HG03196 (cell line): ENCODE measurements at regions not wholly inside any gene's neighbourhood (a gene's known extent, or its start where the extent isn't known, plus 50 kb on each side); places are given as distances from the start of the nearest gene placed in this dataset.
"Not testable (repeated sequence)": the region's sequence is repeated elsewhere in the genome, so short reads cannot be mapped to it uniquely, and the experiment has no call there.

Source experiments
- ATAC-seq: cut with Tn5 transposase; IDR thresholded peaks from one replicate; pipeline ENCODE4 v1.9.1; 2021; ENCODE audit not compliant: unreplicated experiment

DNA sequence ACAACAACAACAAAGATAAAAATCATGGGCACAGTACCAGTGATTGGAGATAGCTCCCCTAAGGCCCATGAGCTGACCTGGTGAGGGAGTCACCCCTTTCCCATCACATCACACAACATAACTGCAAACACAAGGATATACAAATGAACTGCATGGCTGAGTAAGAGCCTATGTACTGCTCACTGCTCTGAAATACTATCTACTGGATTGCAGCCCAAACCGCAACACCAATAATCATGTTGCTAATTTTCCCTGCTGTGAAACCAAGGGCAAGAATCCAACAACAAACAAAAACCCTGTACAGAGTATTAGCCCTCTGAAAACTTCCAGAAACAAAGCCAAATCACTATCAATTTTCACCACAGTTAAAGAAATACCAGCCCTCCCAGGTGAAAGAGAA is 1893.2 kb downstream of the PCDH9 start:
- ATAC-seq = no peak

GRCh38 chr13:65336087-65336749 is 1893.9 kb downstream of the PCDH9 start:
- ATAC-seq = no peak

- no peak for ATAC-seq
Observed at GRCh38 chr13:65330691-65331090, 1899.4 kb downstream of the PCDH9 start.

- ATAC-seq = no peak
Observed at GRCh38 chr13:65330287-65330686, 1899.8 kb downstream of the PCDH9 start.

DNA sequence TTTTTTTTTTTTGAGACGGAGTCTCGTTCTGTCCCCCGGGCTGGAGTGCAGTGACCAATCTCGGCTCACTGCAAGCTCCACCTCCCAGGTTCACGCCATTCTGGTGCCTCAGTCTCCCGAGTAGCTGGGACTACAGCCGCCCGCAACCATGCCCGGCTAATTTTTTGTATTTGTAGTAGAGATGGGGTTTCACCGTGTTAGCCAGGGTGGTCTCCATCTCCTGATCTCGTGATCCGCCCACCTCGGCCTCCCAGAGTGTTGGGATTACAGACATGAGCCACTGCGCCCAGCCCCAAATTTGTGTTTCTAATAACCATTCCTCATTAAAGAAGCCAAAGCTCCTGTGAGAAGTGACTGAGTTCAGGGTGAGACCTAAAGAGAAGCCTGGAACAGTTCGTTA is 1906.9 kb downstream of the PCDH9 start:
- ATAC-seq = not testable (repeated sequence)

DNA sequence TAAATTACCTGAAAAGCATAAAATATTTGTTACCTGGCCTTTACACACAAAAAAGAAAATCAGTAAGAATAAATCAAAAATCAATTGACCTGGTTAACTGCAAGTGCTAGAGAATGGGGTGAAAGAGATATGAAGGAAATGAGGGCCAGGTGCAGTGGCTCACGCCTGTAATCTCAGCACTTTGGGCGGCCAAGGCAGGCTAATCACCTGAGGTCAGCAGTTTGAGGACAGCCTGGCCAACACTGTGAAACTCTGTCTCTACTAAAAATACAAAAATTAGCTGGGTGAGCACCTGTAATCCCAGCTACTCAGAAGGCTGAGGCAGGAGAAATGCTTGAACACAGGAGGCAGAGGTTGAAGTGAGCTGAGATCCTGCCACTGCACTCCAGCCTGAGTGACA is 1908.7 kb downstream of the PCDH9 start:
- ATAC-seq = not testable (repeated sequence)

DNA sequence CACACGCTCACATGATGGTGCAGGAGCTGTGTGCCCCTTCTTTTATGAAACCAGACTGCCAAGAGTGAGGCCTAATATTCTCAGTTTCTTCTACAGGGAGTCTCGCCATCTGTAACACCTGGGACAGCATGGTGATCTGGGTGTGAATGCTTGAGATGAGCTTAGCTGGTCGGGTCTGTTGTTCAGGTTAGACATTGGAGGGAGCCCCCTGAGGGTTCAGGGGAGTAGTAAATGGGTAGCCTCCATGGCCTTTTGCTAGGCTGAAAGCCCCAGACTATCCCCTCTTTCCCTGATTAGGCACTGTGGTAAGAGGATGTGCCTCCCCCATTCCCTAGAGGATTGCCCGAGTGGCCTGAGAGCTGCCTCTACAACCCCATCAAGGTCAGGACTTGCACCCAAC is 1916.1 kb downstream of the PCDH9 start:
- ATAC-seq = no peak

DNA sequence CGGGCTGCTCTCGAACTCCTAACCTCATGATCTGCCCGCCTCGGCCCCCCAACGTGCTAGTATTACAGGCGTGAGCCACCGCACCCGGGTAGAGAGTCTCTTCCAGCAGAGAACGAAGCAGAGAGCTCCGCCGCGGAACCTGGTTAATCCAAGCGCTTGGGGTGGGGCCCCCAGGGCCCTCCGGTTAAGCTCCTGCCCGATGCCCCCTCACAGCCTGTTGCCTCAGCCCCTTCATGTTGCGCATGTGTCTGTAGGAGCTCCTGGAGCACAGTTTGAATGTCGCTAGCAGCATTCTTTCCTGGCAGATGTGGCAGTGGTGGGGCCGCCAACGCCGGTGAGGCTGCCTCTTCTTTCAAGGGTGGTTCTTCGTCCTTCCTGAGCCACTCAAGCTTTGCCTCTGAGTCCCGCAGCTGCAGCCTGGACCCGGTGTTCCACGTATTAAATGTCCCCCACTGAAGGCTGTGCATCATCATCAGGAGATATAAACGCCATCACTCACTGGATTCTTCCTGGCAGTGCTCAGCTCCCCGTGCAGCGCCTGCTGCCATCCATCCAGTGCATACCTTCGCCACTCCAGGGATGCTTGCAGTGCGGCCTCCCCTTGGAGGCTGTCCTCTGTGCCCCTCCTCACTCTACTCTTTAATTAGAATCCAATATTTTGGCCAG is 1919.3 kb downstream of the PCDH9 start:
- ATAC-seq = no peak

DNA sequence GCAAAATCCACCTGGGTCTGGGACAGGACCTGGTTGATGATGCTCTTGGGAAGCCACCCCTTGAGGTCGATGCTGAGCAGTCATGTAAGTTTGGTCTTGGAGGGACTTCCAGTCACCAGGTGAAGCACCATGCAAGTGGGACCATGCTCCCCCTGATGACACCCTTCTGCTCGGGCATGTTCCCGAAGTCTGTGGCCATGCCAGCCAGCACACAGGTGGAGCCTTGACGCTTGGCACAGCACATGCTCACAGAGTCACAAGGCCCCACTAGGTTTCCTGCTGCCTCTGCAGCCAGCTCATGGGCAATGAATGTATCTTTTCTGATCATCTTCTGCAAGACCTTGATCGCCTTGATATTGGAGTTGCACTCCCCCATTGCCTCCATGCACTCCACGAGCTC is 1920.2 kb downstream of the PCDH9 start:
- ATAC-seq = no peak

DNA sequence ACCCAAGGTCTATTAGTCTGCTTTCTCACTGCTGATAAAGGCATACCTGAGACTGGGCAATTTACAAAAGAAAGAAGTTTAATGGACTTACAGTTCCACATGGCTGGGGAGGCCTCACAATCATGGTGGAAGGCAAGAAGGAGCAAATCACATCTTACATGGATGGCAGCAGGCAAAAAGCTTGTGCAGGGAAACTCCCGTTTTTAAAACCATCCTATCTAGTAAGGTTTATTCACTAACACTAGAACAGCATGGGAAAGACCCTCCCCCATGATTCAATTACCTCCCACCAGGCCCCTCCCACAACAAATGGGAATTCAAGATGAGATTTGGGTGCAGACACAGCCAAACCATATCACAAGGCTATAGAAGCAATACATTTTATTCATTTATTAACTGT is 1921.4 kb downstream of the PCDH9 start:
- not testable (repeated sequence) for ATAC-seq

- ATAC-seq = no peak
Observed at GRCh38 chr13:65307056-65307455, 1923.1 kb downstream of the PCDH9 start.

GRCh38 chr13:65302691-65303090 is 1927.4 kb downstream of the PCDH9 start:
- ATAC-seq = no peak

- no peak for ATAC-seq
Observed at GRCh38 chr13:65301506-65301905, 1928.6 kb downstream of the PCDH9 start.

- ATAC-seq = no peak
Observed at GRCh38 chr13:65300220-65300619, 1929.9 kb downstream of the PCDH9 start.

DNA sequence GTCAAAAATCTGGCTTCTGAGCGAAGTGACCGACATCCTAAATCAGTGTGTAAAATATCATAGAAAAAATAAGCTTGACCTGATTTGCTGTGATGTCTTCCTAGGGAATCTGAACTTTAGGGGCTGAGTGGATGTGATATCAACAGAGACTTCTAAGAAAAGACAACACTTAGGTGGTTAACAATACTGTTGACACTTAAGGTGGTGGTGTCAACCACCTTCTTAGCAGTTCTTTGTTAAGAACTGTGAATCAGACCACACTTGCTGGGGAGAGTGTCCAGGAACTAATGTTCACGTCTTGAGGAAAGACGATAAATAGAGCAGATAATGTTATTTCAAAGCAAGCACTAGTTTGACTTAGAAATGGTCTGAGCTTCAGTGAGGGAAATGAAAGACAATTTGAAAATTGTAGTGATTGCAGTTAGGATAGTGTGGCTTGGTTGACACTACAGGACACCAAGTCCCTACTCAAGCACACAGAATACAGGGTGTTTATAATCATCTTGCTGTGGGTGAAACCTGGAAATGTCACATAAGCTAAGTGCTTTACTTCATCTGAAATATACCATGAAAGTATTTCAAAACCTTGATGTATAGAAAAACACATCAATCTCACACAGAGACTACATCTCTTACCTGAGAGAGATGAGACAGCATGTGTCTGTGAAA is 1936.5 kb downstream of the PCDH9 start:
- no peak for ATAC-seq

- ATAC-seq = no peak
Observed at GRCh38 chr13:65292488-65292901, 1937.6 kb downstream of the PCDH9 start.

DNA sequence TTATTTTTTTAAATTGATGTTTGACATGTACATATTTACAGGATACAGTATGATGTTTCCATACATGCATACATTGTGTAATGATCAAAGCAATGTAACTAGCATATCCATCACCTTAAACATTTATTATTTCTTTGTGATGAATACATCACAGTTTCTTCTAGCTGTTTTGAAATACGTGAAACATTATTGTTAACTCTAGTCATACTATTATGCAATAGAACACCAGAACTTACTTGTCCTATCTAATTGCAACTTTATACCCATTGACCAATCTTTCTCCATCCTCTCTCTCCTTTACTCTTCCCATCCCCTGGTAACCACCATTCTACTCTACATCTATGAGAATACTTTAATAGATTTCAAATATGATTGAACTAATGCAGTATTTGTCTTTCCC is 1942.7 kb downstream of the PCDH9 start:
- no peak for ATAC-seq

DNA sequence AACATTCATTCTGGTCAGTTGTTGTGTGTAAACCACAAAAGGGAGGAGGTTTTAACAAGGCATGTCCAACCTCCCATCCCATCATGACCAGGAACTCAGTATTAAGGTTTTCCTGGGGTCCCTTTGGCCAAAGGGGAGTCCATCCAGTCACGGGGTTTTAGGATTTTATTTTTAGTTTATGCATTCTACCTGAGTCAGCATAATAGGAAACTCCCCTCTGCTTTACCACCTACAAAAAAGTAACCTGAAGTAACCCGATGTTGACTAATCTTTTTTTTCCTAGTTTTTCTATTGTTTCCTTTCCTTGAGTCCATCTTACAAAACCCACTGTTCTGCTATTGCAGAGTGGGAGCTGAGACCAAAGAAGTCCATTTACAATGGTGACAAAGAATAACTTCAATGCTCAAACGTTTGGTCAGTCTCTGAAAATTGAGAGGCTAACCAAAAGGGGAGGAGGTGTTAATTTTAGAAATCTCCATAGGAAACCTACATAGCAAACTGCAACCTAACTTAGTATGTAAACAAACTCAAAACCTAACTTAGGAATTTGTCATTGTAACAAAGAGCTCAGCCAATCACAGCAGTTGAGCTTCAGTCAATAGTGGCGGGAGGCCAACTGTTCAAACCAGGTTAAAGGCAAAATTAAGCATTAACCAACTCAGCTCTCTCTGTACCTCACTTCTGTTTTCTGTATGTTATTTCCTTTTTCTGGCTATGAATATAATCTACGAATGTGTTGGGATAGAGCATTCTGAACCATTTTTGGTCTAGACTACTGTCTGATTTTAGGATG is 1954.1 kb downstream of the PCDH9 start:
- no peak for ATAC-seq

GRCh38 chr13:65275108-65275507 is 1955.0 kb downstream of the PCDH9 start:
- ATAC-seq = no peak

GRCh38 chr13:65273811-65274420 is 1956.2 kb downstream of the PCDH9 start:
- not testable (repeated sequence) for ATAC-seq

DNA sequence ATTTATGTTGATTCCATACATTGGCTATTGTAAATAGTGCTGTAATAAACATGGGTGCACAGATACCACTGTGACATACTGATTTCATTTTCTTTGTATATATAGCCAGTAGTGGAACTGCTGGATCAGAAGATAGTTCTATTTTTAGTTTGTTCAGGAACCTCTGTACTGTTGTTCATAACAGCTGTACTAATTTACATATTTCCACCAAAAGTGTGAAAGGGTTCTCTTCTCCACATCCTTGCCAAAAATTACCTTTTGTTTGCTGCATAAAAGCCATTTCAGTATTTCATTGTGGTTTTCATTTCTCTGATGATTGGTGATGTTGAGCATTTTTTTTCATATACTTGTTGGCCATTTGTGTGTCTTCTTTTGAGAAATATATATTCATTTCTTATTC is 1962.1 kb downstream of the PCDH9 start:
- ATAC-seq = no peak
